ENCODE measurements at regions not wholly inside any gene's neighbourhood (a gene's known extent, or its start where the extent isn't known, plus 50 kb on each side); places are given as distances from the start of the nearest gene placed in this dataset.
"Not testable (repeated sequence)": the region's sequence is repeated elsewhere in the genome, so short reads cannot be mapped to it uniquely, and the experiment has no call there.

GRCh38 chr14:45970621-45971020, 681.0 kb downstream of the RPL10L start:
- DNase-seq = peak; percentile 76

DNA sequence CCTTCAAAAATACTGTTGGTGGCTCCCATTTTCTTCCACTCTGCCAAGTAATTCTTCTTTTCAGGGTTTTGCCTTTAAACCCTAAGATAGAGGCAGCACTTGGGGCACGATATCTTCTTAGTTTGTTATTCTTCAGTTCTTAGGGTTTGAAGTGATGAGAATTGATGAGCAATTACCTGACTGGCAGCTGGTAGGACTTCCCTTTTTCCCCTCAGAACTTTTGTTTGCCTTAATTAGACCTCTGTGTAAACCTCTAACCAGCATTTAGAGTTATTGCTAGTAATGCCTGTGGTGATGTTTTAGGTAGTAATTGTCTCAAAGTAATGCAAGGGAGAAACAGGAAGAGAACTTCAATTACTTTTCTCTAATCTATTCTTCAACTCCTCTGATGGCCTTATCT, 683.5 kb downstream of the RPL10L start:
- no peak for DNase-seq

GRCh38 chr14:45949479-45949878, 696.5 kb upstream of the MIS18BP1 start:
- no peak for DNase-seq

GRCh38 chr14:45947830-45948229, 694.8 kb upstream of the MIS18BP1 start:
- no peak for DNase-seq

- DNase-seq = no peak
These were observed 693.2 kb upstream of the MIS18BP1 start for GRCh38 chr14:45946251-45946650.

DNA sequence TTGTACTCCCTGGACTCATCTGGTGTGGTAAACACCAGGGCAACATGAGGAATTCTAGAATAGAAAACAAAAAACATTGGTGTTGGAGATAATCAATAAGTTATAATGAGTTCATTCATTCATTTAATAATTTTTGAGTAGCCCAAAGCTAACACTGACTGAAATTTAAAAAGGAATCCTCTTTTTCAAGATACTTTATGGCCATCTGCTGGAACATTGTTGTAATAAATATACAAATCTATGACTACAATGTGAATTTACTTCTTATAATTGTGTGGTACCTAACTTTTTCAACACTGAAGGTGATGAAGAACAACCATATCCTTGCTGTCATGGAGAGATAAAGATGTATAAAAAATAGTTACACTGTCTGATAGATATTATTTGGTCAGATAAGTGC, 687.3 kb upstream of the MIS18BP1 start:
- no peak for DNase-seq

DNA sequence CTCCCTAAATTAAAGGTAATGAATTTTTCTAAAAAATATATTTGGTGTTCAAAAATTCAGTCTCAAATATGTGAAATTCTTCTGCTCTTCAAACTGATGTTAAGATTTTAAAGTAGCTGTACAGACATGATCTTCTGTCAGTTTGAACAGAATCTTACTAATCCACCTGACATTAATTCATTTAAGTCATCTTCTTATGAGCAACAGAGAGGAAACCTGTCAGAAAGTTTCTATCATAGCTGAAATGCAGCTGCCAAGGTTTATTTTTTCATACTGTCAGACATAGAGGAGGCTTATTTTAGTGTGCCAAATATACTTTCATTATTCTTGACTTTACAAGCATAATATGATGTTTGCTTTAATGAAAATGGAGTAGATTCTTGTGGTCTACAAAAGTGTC, 686.6 kb upstream of the MIS18BP1 start:
- no peak for DNase-seq

GRCh38 chr14:45919995-45920394, 667.0 kb upstream of the MIS18BP1 start:
- peak; percentile 16 for DNase-seq

GRCh38 chr14:45916340-45916953, 663.4 kb upstream of the MIS18BP1 start:
- no peak for DNase-seq

GRCh38 chr14:45907782-45908181, 654.8 kb upstream of the MIS18BP1 start:
- no peak for DNase-seq

GRCh38 chr14:45906257-45906656, 653.3 kb upstream of the MIS18BP1 start:
- no peak for DNase-seq

DNA sequence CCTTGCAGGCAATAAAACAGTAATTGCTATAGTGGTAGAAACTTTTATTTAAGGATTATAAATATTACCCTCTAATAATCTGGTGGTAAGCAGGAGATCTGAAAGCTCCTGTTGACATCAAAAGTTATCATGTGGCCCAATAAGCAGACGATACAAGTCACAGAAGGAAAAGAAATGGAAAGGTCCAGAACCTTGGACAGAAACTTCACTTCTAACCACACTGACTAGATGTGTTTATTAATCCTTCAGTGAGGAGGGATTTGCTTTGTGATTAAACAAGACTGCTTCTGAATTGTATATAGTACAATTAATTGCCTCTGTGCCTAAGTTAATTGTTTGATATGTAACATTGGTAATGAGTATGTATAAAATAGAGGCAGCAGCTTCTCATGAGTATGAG, 652.7 kb upstream of the MIS18BP1 start:
- DNase-seq = no peak

DNA sequence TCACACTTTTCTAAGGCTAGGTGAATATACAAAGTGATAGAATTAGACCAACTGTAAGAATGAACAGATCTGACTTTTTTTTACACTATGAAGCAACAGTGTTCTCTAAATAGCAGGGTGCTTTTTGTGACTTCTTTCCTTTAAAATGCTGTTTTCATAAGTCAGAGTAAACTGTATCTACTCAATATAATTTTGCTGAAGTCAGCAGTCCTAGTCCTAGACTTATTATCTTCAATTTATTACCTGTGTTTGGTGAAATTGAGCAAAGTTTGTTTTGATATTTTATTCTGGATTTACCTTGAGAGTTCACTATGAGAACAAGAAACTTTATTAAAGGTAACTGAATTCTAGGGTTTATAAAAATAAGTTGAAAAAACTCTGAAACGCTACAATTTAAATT, 651.3 kb upstream of the MIS18BP1 start:
- DNase-seq = no peak

DNA sequence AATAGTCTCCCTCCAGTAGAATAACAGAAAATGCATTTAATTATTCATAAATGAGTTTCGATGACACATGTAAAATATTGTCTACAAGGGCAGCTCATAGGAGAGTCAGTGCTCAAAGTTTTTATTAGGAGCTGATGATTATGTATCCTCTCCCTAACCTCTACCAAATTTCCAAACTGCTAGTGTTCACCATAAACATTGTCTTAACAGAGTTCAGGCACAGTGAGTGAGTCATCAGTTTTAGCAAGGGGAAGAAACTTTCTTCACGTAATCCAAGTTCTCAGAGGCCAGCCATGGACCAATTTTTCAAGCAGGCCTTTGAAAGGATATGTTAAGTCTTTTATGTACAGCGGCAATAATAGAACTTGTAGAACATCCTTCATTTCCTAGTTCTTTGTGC, 649.2 kb upstream of the MIS18BP1 start:
- DNase-seq = no peak

DNA sequence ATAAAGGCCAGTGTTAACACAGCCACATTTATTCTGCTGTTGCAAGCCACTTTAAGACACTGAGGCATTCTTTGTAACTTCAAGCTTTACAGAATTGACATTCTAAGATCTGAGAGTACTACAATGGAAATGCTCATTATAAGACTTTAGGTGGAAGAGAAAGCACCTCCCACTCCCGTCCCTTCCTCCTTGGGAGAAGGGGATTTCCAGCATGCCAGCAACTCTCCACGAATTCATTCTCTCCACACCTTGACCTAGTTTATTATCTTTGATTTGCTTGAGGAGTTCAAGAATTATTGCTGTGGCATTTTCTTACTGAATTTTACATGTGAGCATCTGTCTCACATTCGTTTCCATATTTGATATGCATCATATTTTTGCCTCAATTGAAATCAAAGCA, 644.4 kb upstream of the MIS18BP1 start:
- DNase-seq = no peak

DNA sequence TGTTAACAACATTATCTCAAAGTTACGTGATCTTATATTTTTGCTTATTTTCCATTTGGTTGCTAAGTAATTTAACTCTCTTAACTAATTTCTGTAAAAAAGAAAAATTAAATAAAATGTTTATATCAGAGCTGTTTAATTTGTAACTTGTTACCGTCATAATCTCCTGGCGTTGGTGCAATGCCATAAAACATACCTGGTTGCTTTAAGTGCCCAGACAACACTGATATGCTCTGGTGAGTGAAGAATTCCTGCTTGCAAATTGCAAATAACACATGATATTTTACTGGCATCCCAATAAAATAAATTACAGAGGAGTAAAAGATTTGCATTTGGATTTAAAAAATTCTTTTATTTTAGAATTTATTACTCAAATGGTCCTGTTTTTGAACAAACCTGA, 640.1 kb upstream of the MIS18BP1 start:
- DNase-seq = no peak

DNA sequence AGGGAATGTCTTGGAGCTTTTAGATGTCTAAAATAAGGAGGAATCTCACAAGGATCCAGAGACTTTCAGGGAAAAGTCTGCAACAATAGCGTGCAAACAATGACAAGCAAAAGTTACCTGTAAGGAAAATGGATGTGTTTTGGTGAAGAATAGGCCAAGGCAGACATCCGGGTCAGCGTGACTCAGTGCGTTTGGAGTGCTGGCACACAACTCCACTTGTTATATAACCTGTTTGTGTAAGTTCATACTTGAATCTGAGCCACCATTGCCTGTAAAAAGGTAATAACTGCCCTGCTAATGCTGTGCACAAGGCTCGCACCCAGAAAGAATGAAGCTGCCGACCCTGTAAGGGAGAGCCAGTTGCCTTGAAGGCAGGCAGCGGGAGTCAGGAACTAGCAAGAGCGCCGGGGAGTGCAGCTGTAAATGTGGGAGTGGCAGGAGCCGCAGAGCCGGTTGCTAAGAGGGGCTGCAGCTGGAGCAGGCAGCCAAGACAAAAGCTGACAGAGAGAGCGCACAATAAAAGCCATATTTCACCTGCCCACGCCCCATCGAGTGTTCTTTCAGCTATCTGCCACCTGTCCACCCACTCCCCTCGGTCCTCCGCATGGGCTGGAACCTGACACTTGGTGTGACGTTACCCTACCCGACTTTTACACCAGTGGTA, 638.5 kb upstream of the MIS18BP1 start:
- DNase-seq = peak; percentile 97

DNA sequence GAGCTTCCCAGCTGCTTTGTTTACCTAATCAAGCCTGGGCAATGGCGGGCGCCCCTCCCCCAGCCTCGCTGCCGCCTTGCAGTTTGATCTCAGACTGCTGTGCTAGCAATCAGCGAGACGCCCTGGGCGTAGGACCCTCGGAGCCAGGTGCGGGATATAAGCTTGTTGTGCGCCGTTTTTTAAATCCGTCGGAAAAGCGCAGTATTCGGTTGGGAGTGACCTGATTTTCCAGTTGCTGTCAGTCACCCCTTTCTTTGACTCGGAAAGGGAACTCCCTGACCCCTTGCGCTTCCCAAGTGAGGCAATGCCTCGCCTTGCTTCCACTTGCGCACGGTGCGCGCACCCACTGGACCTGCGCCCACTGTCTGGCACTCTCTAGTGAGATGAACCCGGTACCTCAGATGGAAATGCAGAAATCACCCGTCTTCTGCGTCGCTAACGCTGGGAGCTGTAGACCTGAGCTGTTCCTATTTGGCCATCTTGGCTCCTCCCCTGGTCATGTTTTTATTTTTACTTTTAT, 635.8 kb upstream of the MIS18BP1 start:
- not testable (repeated sequence) for DNase-seq

- DNase-seq = no peak
These were observed 625.0 kb upstream of the MIS18BP1 start for GRCh38 chr14:45877981-45878380.

- DNase-seq = no peak
These were observed 615.9 kb upstream of the MIS18BP1 start for GRCh38 chr14:45868863-45869262.

GRCh38 chr14:45868377-45868776, 615.4 kb upstream of the MIS18BP1 start:
- DNase-seq = no peak

- no peak for DNase-seq
These were observed 614.3 kb upstream of the MIS18BP1 start for GRCh38 chr14:45867046-45867894.

DNA sequence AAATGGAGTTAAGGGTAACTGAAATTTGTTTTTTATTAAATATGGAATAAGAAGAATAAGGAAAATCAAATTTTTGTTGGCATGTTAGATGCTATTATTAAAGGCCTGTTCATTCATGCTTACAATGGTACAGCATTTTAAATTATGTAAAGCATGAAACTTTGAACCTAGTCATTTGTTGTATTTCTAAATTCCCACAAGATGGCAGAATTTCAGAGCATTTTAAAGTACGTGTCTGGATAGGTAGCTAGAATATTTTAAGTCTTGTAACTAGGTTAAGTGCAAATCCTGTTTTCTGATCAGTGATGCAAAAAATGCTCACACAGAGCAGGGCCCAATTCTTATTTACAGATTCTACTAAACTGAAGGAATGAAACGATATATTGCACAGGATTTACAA, 585.6 kb upstream of the MIS18BP1 start:
- peak; percentile 62 for DNase-seq

GRCh38 chr14:45819107-45819506, 566.1 kb upstream of the MIS18BP1 start:
- no peak for DNase-seq
